ENCODE measurements at regions not wholly inside any gene's neighbourhood (a gene's known extent, or its start where the extent isn't known, plus 50 kb on each side); places are given as distances from the start of the nearest gene placed in this dataset.

GRCh38 chr11:91091563-91091962, 868.7 kb upstream of the CHORDC1 start:
- no peaks in the 10 kb centered on the region for H3K4me1 Mint-ChIP-seq (ENCODE audit: unreplicated experiment)
- no peak overlapping the region for H3K27ac Mint-ChIP-seq
- H3K9me3 Mint-ChIP-seq, result no peaks in the 10 kb centered on the region
- TF ChIP-seq CTCF (conservative IDR thresholded peaks at IDR 0.05), result no peak
- no peaks in the 10 kb centered on the region for H3K36me3 Mint-ChIP-seq
- no peak overlapping the region for H3K4me3 Mint-ChIP-seq
- DNase-seq (ENCODE audit: extremely low spot score, unreplicated experiment), result no peak
- H3K27me3 Mint-ChIP-seq, result no peaks in the 10 kb centered on the region

GRCh38 chr11:91086028-91086427, 863.2 kb upstream of the CHORDC1 start:
- peaks cover 5% of the 10 kb centered on the region for H3K9me3 Mint-ChIP-seq
- H3K36me3 Mint-ChIP-seq, result no peaks in the 10 kb centered on the region
- DNase-seq (ENCODE audit: extremely low spot score, unreplicated experiment), result no peak
- H3K4me3 Mint-ChIP-seq, result no peak overlapping the region
- H3K27me3 Mint-ChIP-seq, result no peaks in the 10 kb centered on the region
- no peak overlapping the region for H3K27ac Mint-ChIP-seq
- peaks cover 6% of the 10 kb centered on the region for H3K4me1 Mint-ChIP-seq (ENCODE audit: unreplicated experiment)
- TF ChIP-seq CTCF (conservative IDR thresholded peaks at IDR 0.05), result no peak

- peaks cover 5% of the 10 kb centered on the region for H3K9me3 Mint-ChIP-seq
- no peak for TF ChIP-seq CTCF (conservative IDR thresholded peaks at IDR 0.05)
- H3K27me3 Mint-ChIP-seq, result no peaks in the 10 kb centered on the region
- peaks cover 6% of the 10 kb centered on the region for H3K4me1 Mint-ChIP-seq (ENCODE audit: unreplicated experiment)
- no peak overlapping the region for H3K27ac Mint-ChIP-seq
- no peak overlapping the region for H3K4me3 Mint-ChIP-seq
- DNase-seq (ENCODE audit: extremely low spot score, unreplicated experiment), result no peak
- H3K36me3 Mint-ChIP-seq, result no peaks in the 10 kb centered on the region
Measured at GRCh38 chr11:91082255-91082654, 859.4 kb upstream of the CHORDC1 start.

- no peak overlapping the region for H3K27ac Mint-ChIP-seq
Measured at GRCh38 chr11:91081440-91082043, 858.7 kb upstream of the CHORDC1 start.

GRCh38 chr11:91078221-91078620, 855.4 kb upstream of the CHORDC1 start:
- Mint-ChIP-seq H3K4me3 (no peak overlapping the region), H3K9me3 (peaks cover 5% of the 10 kb centered on the region), H3K4me1 (ENCODE audit: unreplicated experiment) (peaks cover 6% of the 10 kb centered on the region), H3K27me3 (no peaks in the 10 kb centered on the region), H3K36me3 (no peaks in the 10 kb centered on the region), H3K27ac (no peak overlapping the region)
- no peak for TF ChIP-seq CTCF (conservative IDR thresholded peaks at IDR 0.05)
- no peak for DNase-seq (ENCODE audit: extremely low spot score, unreplicated experiment)

More at GRCh38 chr11:91081440-91082043, 858.7 kb upstream of the CHORDC1 start:
- H3K36me3 Mint-ChIP-seq, result no peaks in the 10 kb centered on the region
- H3K4me3 Mint-ChIP-seq, result no peak overlapping the region
- TF ChIP-seq CTCF (conservative IDR thresholded peaks at IDR 0.05), result no peak
- peaks cover 5% of the 10 kb centered on the region for H3K9me3 Mint-ChIP-seq
- DNase-seq (ENCODE audit: extremely low spot score, unreplicated experiment), result no peak
- H3K4me1 Mint-ChIP-seq (ENCODE audit: unreplicated experiment), result peaks cover 6% of the 10 kb centered on the region
- H3K27me3 Mint-ChIP-seq, result no peaks in the 10 kb centered on the region

Data from type B pancreatic cell (in vitro differentiated cells).